Tibial nerve (tissue), 4 donors: ENCODE measurements at regions not wholly inside any gene's neighbourhood (a gene's known extent, or its start where the extent isn't known, plus 50 kb on each side); places are given as distances from the start of the nearest gene placed in this dataset.

Source experiments
- DNase-seq, 2 donors: peaks; one replicate each; pipeline ENCODE4 v3.0.0-alpha.2; 2019; ENCODE audit warnings: low spot score in 2 of 2
- H3K27ac ChIP-seq, 4 donors: fragments of 200-600 bp; sonication (generic) in 3 of 4; one replicate each; pipeline ENCODE4 v1.5.1; 2017 to 2019; ENCODE audit warnings: mild to moderate bottlenecking in 1 of 4
- H3K27me3 ChIP-seq, 2 donors: fragments of 200-600 bp; sonication (generic) in 1 of 2; one replicate each; pipeline versions ENCODE4 v1.5.1 to v1.6.0; 2017 to 2019
- H3K36me3 ChIP-seq, 3 donors: fragments of 200-600 bp; sonication (generic); one replicate each; pipeline ENCODE4 v1.5.1; 2018 to 2019
- H3K4me1 ChIP-seq, 4 donors: fragments of 200-600 bp; sonication (generic) in 3 of 4; one replicate each; pipeline ENCODE4 v1.5.1; 2017 to 2019
- H3K4me3 ChIP-seq, 4 donors: fragments of 200-600 bp; sonication (generic) in 3 of 4; one replicate each; pipeline ENCODE4 v1.5.1; 2017 to 2019; ENCODE audit warnings: mild to moderate bottlenecking in 1 of 4, moderate library complexity in 1 of 4
- H3K9me3 ChIP-seq, 4 donors: fragments of 200-600 bp; sonication (generic) in 3 of 4; one replicate each; pipeline ENCODE4 v1.5.1; 2017 to 2019
- CTCF ChIP-seq, 5 experiments: fragments of 200-600 bp in 3 of 5; fragments of 450-650 bp in 2 of 5; sonication (generic) in 3 of 5; IDR thresholded peaks; one replicate each; pipeline ENCODE4 v1.5.1; 2016 to 2019; ENCODE audit warnings: antibody characterized with exemption in 5 of 5, mild to moderate bottlenecking in 3 of 5, moderate library complexity in 2 of 5
- EP300 ChIP-seq, 2 donors: sonication (generic); formaldehyde crosslinking; IDR thresholded peaks; one replicate each; pipeline ENCODE4 v1.6.1; 2017; ENCODE audit warnings: antibody characterized with exemption in 2 of 2, mild to moderate bottlenecking in 1 of 2
- POLR2A ChIP-seq, 2 donors: fragments of 450-650 bp; IDR thresholded peaks; one replicate each; pipeline ENCODE4 v1.6.1; 2017; ENCODE audit warnings: antibody characterized with exemption in 2 of 2, mild to moderate bottlenecking in 2 of 2, moderate library complexity in 2 of 2
- WGBS, 2 donors: methylation state at CpG; one replicate each; pipeline ENCODE4 v1.1.5; 2018; 5-methylcytosine and 5-hydroxymethylcytosine counted together

DNA sequence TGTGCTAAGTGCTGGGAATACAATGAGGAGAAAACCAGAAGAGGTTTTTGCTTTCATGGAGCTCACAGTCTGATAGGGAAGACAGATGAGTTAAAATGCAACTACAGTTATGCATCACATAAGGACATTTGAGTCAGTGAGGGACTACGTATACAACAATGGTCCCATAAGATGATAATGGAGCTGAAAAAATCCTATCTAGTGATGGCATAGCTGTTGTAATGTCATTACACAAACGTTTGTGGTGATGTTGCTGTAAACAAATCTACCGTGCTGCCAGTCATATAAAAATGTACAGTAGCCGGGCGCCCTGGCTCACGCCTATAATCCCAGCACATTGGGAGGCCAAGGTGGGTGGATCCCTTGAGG is 110.1 kb upstream of the RAD23B start:
- peaks cover 0 to 19% (median 12%) of the 10 kb centered on the region in 4 donors for H3K4me1 ChIP-seq
- no peaks in the 10 kb centered on the region for H3K36me3 ChIP-seq
- no peak overlapping the region for H3K4me3 ChIP-seq
- whole genome bisulfite sequencing, 2 donors, result 84 to 90% methylated on average over 6 of the region's 6 CpGs
- TF ChIP-seq EP300 (IDR thresholded peaks at IDR 0.05) (no peak), CTCF (IDR thresholded peaks at IDR 0.05) (no peak), POLR2A (IDR thresholded peaks at IDR 0.05) (no peak)
- no peaks in the 10 kb centered on the region for H3K9me3 ChIP-seq
- no peak for DNase-seq
- no peak overlapping the region for H3K27ac ChIP-seq
- H3K27me3 ChIP-seq, result no peaks in the 10 kb centered on the region

DNA sequence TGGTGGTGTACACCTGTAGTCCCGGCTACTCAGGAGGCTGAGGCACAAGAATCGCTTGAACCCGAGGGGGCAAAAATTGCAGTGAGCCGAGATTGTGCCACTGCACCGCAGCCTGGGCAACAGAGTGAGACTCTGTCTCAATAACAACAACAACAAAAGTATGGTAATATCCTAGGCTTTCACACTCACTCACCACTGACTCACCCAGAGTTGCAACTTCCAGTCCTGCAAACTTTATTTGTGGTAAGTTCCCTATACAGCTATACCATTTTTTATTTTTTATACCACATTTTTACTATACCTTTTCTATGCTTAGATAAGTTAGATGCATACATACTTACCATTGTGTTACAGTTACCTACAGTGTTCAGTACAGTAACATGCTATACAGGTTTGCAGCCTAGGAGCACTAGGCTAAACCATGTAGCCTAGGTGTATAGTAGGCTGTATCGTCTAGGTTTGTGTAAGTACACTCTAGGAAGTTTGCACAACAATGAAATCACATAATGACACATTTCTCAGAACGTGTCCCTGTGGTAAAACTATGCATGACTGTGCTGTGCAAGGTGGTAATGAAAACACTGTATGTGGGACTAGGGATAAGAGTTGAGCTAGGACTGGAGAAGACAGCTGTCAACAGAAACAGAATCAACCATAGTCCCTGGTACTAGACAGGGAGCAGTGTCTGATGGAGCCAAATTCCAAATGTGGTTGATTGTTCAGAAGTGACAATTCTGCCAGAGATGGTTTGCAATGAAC is 109.5 kb upstream of the RAD23B start:
- no peak for DNase-seq
- Histone ChIP-seq H3K4me3 (no peak overlapping the region), H3K27ac (no peak overlapping the region), H3K4me1 (peaks cover 0 to 19% (median 12%) of the 10 kb centered on the region in 4 donors), H3K9me3 (no peaks in the 10 kb centered on the region), H3K36me3 (no peaks in the 10 kb centered on the region), H3K27me3 (no peaks in the 10 kb centered on the region)
- 90 to 92% methylated on average over 7 of the region's 7 CpGs for WGBS, 2 donors
- TF ChIP-seq EP300 (IDR thresholded peaks at IDR 0.05), result no peak
- no peak for TF ChIP-seq CTCF (IDR thresholded peaks at IDR 0.05)
- no peak for TF ChIP-seq POLR2A (IDR thresholded peaks at IDR 0.05)

- H3K9me3 ChIP-seq, result no peaks in the 10 kb centered on the region
- no peaks in the 10 kb centered on the region for H3K27me3 ChIP-seq
- no peaks in the 10 kb centered on the region for H3K36me3 ChIP-seq
- no peak overlapping the region for H3K4me3 ChIP-seq
- no peak overlapping the region for H3K27ac ChIP-seq
- no peak for DNase-seq
- 76 to 80% methylated on average over 3 to 6 of the region's 6 CpGs for WGBS, 2 donors
- TF ChIP-seq EP300 (IDR thresholded peaks at IDR 0.05), result no peak
- TF ChIP-seq CTCF (IDR thresholded peaks at IDR 0.05), result no peak
- no peak for TF ChIP-seq POLR2A (IDR thresholded peaks at IDR 0.05)
- peaks cover 0 to 19% (median 12%) of the 10 kb centered on the region in 4 donors for H3K4me1 ChIP-seq
Measured at GRCh38 chr9:107174441-107174840, 108.6 kb upstream of the RAD23B start.

- Histone ChIP-seq H3K36me3 (no peaks in the 10 kb centered on the region), H3K9me3 (no peaks in the 10 kb centered on the region), H3K4me3 (no peak overlapping the region), H3K27me3 (no peaks in the 10 kb centered on the region), H3K27ac (no peak overlapping the region), H3K4me1 (peaks cover 0 to 19% (median 12%) of the 10 kb centered on the region in 4 donors)
- peak in 1 of 2 donors; percentile 36 for TF ChIP-seq EP300 (IDR thresholded peaks at IDR 0.05)
- no peak for TF ChIP-seq CTCF (IDR thresholded peaks at IDR 0.05)
- no peak for DNase-seq
- WGBS, 2 donors, result 67 to 79% methylated on average over 4 of the region's 4 CpGs
Measured at GRCh38 chr9:107175041-107175440, 108.0 kb upstream of the RAD23B start.

DNA sequence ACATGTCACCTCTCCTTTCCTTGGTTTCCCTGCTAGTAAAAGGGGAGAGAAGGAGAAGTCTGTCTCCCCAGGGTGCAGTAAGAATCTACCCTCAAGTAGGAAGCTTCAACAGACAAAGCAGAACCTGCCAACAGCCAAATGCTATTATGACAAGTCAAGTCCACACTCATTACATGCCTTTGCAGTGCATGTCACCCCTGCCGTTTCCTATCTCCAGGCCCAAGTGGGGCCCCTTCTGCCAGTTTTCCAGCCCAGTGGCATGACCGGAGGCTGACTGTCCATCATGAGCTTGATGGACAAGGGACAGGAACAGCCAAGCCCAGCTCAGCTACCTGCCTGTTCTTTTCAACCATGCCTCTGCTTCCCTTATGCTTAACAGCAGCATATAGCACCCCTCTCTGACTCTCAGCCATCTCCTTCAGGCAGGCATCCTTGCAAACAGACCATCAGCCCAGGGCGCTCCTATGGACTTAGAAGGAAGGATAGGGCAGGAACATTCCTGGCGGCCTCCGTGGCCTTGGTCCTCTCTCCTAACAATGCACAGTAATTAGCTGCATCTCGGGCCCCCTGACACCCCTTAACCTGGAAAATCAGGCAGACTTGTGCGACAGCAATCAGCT is 107.2 kb upstream of the RAD23B start:
- peak overlapping the region in 2 of 4 donors; percentile 8 to 72 for H3K27ac ChIP-seq
- DNase-seq, result no peak

More for the DNA sequence above, 107.2 kb upstream of the RAD23B start:
- Histone ChIP-seq H3K9me3 (no peaks in the 10 kb centered on the region), H3K4me3 (no peak overlapping the region), H3K36me3 (no peaks in the 10 kb centered on the region), H3K27me3 (no peaks in the 10 kb centered on the region), H3K4me1 (peaks cover 0 to 19% (median 12%) of the 10 kb centered on the region in 4 donors)
- 83 to 86% methylated on average over 7 of the region's 7 CpGs for WGBS, 2 donors
- no peak for TF ChIP-seq EP300 (IDR thresholded peaks at IDR 0.05)
